Right atrium auricular region (tissue), 2 donors: ENCODE measurements at regions not wholly inside any gene's neighbourhood (a gene's known extent, or its start where the extent isn't known, plus 50 kb on each side); places are given as distances from the start of the nearest gene placed in this dataset.

Experiments
- DNase-seq: peaks from one replicate; pipeline ENCODE4 v3.0.0-alpha.2; 2019; ENCODE audit warnings: low spot score
- H3K27ac ChIP-seq, 2 donors: fragments of 200-600 bp; sonication (generic); 1 replicate in 1 of 2; 2 replicates in 1 of 2; pipeline ENCODE4 v1.5.1; 2016 to 2019
- H3K27me3 ChIP-seq, 2 donors: fragments of 200-600 bp; sonication (generic); one replicate each; pipeline versions ENCODE4 v1.5.1 to v1.6.0; 2017 to 2019
- H3K36me3 ChIP-seq: fragments of 200-600 bp; sonication (generic); one replicate; pipeline ENCODE4 v1.5.1; 2016
- H3K4me1 ChIP-seq, 2 donors: fragments of 200-600 bp; sonication (generic); one replicate each; pipeline versions ENCODE4 v1.5.1 to v1.6.0; 2017 to 2019
- H3K4me3 ChIP-seq, 2 donors: fragments of 200-600 bp; sonication (generic); 1 replicate in 1 of 2; 2 replicates in 1 of 2; pipeline ENCODE4 v1.5.1; 2017 to 2019; ENCODE audit warnings: mild to moderate bottlenecking in 1 of 2, moderate library complexity in 1 of 2
- H3K9me3 ChIP-seq, 2 donors: fragments of 200-600 bp; sonication (generic); one replicate each; pipeline ENCODE4 v1.5.1; 2019
- CTCF ChIP-seq, 2 donors: fragments of 200-600 bp; sonication (generic); IDR thresholded peaks; one replicate each; pipeline ENCODE4 v1.5.1; 2019; ENCODE audit warnings: antibody characterized with exemption in 2 of 2

GRCh38 chr21:17981060-17981740 lies 162.0 kb upstream of the C21orf91 start:
- Histone ChIP-seq H3K9me3 (no peaks in the 10 kb centered on the region), H3K36me3 (no peaks in the 10 kb centered on the region), H3K27me3 (no peaks in the 10 kb centered on the region), H3K4me3 (no peak overlapping the region), H3K4me1 (peaks cover 0 to 15% of the 10 kb centered on the region in 2 donors), H3K27ac (no peak overlapping the region)
- no peak for TF ChIP-seq CTCF (IDR thresholded peaks at IDR 0.05)
- no peak for DNase-seq

GRCh38 chr21:17979763-17980162 lies 160.6 kb upstream of the C21orf91 start:
- TF ChIP-seq CTCF (IDR thresholded peaks at IDR 0.05), result no peak

DNA sequence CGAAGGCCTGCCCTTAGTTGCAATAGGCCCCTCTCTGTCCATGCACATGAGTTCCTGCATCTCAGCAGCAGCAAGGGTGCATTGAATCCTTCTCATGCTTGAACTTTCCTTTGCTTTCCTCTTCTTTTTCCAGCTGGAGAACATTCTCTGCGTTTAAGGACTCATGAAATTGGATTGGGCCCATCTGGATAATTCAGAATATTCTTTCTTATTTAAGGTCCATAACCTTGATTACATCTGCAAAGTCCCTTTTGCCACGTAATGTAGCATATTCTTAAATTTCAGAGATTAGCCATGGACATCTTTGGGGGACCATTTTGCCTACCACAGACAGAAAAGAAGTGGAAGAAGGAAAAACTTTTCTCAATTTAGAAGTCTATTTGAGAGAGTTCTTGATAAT lies 159.7 kb upstream of the C21orf91 start:
- Histone ChIP-seq H3K9me3 (no peaks in the 10 kb centered on the region), H3K27me3 (no peaks in the 10 kb centered on the region), H3K36me3 (no peaks in the 10 kb centered on the region), H3K4me1 (peaks cover 0 to 15% of the 10 kb centered on the region in 2 donors), H3K27ac (no peak overlapping the region), H3K4me3 (no peak overlapping the region)
- DNase-seq, result no peak
- TF ChIP-seq CTCF (IDR thresholded peaks at IDR 0.05), result no peak

More at GRCh38 chr21:17979763-17980162, 160.6 kb upstream of the C21orf91 start:
- DNase-seq, result no peak
- H3K4me3 ChIP-seq, result no peak overlapping the region
- no peaks in the 10 kb centered on the region for H3K36me3 ChIP-seq
- H3K9me3 ChIP-seq, result no peaks in the 10 kb centered on the region
- no peaks in the 10 kb centered on the region for H3K27me3 ChIP-seq
- H3K4me1 ChIP-seq, result peaks cover 0 to 15% of the 10 kb centered on the region in 2 donors
- H3K27ac ChIP-seq, result no peak overlapping the region

GRCh38 chr21:17976691-17977090 lies 157.5 kb upstream of the C21orf91 start:
- no peak for DNase-seq
- no peaks in the 10 kb centered on the region for H3K36me3 ChIP-seq
- H3K27me3 ChIP-seq, result no peaks in the 10 kb centered on the region
- no peak overlapping the region for H3K4me3 ChIP-seq
- no peak for TF ChIP-seq CTCF (IDR thresholded peaks at IDR 0.05)
- H3K4me1 ChIP-seq, result peaks cover 0 to 15% of the 10 kb centered on the region in 2 donors
- H3K9me3 ChIP-seq, result no peaks in the 10 kb centered on the region
- H3K27ac ChIP-seq, result no peak overlapping the region

- Histone ChIP-seq H3K27ac (no peak overlapping the region), H3K27me3 (no peaks in the 10 kb centered on the region), H3K4me3 (no peak overlapping the region), H3K4me1 (peaks cover 0 to 11% of the 10 kb centered on the region in 2 donors), H3K9me3 (no peaks in the 10 kb centered on the region), H3K36me3 (no peaks in the 10 kb centered on the region)
- TF ChIP-seq CTCF (IDR thresholded peaks at IDR 0.05), result no peak
- DNase-seq, result no peak
Observed at GRCh38 chr21:17976139-17976538, 157.0 kb upstream of the C21orf91 start.

DNA sequence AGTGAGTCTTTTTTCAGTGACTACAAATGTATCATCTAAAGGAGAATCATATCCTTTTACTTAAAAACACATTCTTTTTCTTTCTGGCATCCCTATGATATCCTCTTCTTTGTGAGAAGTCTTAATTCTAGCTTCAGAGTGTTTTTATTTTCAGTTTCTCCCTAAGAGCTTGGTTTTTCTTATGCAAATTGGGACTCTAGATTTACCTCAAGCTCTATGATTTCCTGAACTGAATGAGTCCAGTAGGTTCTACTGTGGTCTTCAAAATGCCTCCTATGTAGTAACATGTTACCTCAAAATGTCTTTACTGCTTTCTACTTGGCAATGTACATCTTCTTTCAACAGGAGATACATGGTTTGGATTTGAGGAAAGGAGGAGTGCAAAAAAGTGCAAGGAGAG lies 148.2 kb upstream of the C21orf91 start:
- Histone ChIP-seq H3K4me1 (no peaks in the 10 kb centered on the region), H3K4me3 (no peak overlapping the region), H3K9me3 (no peaks in the 10 kb centered on the region), H3K27ac (no peak overlapping the region), H3K27me3 (no peaks in the 10 kb centered on the region), H3K36me3 (no peaks in the 10 kb centered on the region)
- no peak for DNase-seq
- no peak for TF ChIP-seq CTCF (IDR thresholded peaks at IDR 0.05)
